H1 (cell line): ENCODE measurements at regions not wholly inside any gene's neighbourhood (a gene's known extent, or its start where the extent isn't known, plus 50 kb on each side); places are given as distances from the start of the nearest gene placed in this dataset.

Experiments used
- CTCF ChIA-PET: fragments of 300-600 bp; sonication (Branson Sonifier 250); formaldehyde crosslinking; loops from one replicate; lab custom pipeline; 2021; ENCODE audit not compliant: partially characterized antibody; lab: Charles Lee
- POLR2A ChIA-PET: fragments of 300-600 bp; sonication (Branson Sonifier 250); formaldehyde crosslinking; loops from one replicate; lab custom pipeline; 2021; ENCODE audit warnings: inconsistent platforms; ENCODE audit not compliant: partially characterized antibody; lab: Charles Lee
- DNase-seq, 2 experiments: peaks; one replicate each; pipeline versions ENCODE4 v3.0.0 to v3.0.0-alpha.2; 2010 to 2022; ENCODE audit warnings: low spot score in 2 of 2, low read depth in 1 of 2, mixed read lengths in 1 of 2
- FAIRE-seq: peaks from 2 replicates; lab custom pipeline; 2011; peaks lifted over from hg19 to GRCh38; lab: Jason Lieb, UNC
- H2AFZ ChIP-seq: 2 replicates; pipeline ENCODE4 v1.8.1; 2012; ENCODE audit warnings: low read length, inconsistent platforms
- H2AK5ac ChIP-seq: 2 replicates; pipeline ENCODE4 v1.6.1; 2013; ENCODE audit warnings: low read depth, low read length
- H2BK120ac ChIP-seq: replicated peaks from 2 replicates; pipeline ENCODE3; 2013; ENCODE audit warnings: low read depth, low read length, inconsistent platforms
- H2BK12ac ChIP-seq: 2 replicates; pipeline ENCODE4 v1.6.1; 2013; ENCODE audit warnings: low read depth, low read length
- H2BK15ac ChIP-seq: 2 replicates; pipeline ENCODE4 v1.6.1; 2013; ENCODE audit warnings: low read length
- H2BK20ac ChIP-seq: 2 replicates; pipeline ENCODE4 v1.6.1; 2013; ENCODE audit warnings: low read length
- H2BK5ac ChIP-seq: 2 replicates; pipeline ENCODE4 v1.6.1; 2013; ENCODE audit warnings: low read depth, low read length
- H3K14ac ChIP-seq: 2 replicates; pipeline ENCODE4 v1.6.1; 2013; ENCODE audit warnings: inconsistent platforms; ENCODE audit not compliant: insufficient read length
- H3K18ac ChIP-seq: 2 replicates; pipeline ENCODE4 v1.6.1; 2013; ENCODE audit warnings: low read length; ENCODE audit errors: extremely low read depth
- H3K23ac ChIP-seq: 2 replicates; pipeline ENCODE4 v1.6.1; 2013; ENCODE audit warnings: inconsistent platforms; ENCODE audit not compliant: insufficient read length
- H3K23me2 ChIP-seq: 2 replicates; pipeline ENCODE4 v1.6.1; 2013; ENCODE audit warnings: low read depth, low read length
- H3K27ac ChIP-seq: 2 replicates; pipeline ENCODE4 v1.6.1; 2011; ENCODE audit warnings: low read depth, low read length, inconsistent platforms
- H3K27me3 ChIP-seq, 4 experiments: replicated peaks in 1 of 4; 1 replicate in 1 of 4; 2 replicates in 3 of 4; pipeline versions ENCODE4 v1.6.1 to v1.8.1; 2011 to 2013; ENCODE audit warnings: low read length in 3 of 4, mild to moderate bottlenecking in 3 of 4, inconsistent platforms in 2 of 4, mixed read lengths in 2 of 4, moderate library complexity in 1 of 4; ENCODE audit not compliant: control insufficient read depth in 3 of 4, insufficient read depth in 3 of 4; ENCODE audit errors: extremely low read depth in 1 of 4
- H3K36me3 ChIP-seq, 4 experiments: 2 replicates each; pipeline versions ENCODE4 v1.6.1 to v1.8.1; 2011 to 2013; ENCODE audit warnings: mild to moderate bottlenecking in 4 of 4, low read length in 3 of 4, moderate library complexity in 2 of 4, control low read depth in 1 of 4, inconsistent platforms in 1 of 4; ENCODE audit not compliant: insufficient read depth in 4 of 4, control insufficient read depth in 2 of 4
- H3K4ac ChIP-seq: replicated peaks from 2 replicates; pipeline ENCODE3; 2013; ENCODE audit warnings: low read length, low read depth, mixed read lengths, inconsistent platforms; ENCODE audit not compliant: insufficient read length
- H3K4me1 ChIP-seq, 4 experiments: replicated peaks in 1 of 4; 1 replicate in 1 of 4; 2 replicates in 3 of 4; pipeline versions ENCODE4 v1.6.1 to v1.8.1; 2011 to 2013; ENCODE audit warnings: low read length in 3 of 4, inconsistent platforms in 2 of 4, mixed read lengths in 1 of 4; ENCODE audit not compliant: insufficient read depth in 4 of 4, control insufficient read depth in 3 of 4
- H3K4me2 ChIP-seq, 2 experiments: 2 replicates each; pipeline versions ENCODE4 v1.6.1 to v1.8.1; 2011 to 2013; ENCODE audit warnings: low read depth in 2 of 2, low read length in 2 of 2, control low read depth in 1 of 2, inconsistent platforms in 1 of 2, mild to moderate bottlenecking in 1 of 2; ENCODE audit not compliant: insufficient read depth in 1 of 2
- H3K4me3 ChIP-seq, 4 experiments: fragments of 200-600, 300-600 bp in 1 of 4; sonication (generic), shearing (Covaris generic), sonication (Bioruptor Twin) in 1 of 4; 2 replicates each; pipeline versions ENCODE4 v1.5.1 to v1.8.1; 2011 to 2016; ENCODE audit warnings: low read length in 4 of 4, low read depth in 3 of 4, control low read depth in 2 of 4, inconsistent platforms in 2 of 4, mild to moderate bottlenecking in 2 of 4, mixed read lengths in 1 of 4, moderate library complexity in 1 of 4; ENCODE audit not compliant: insufficient read depth in 2 of 4; ENCODE audit errors: extremely low read depth in 1 of 4
- H3K56ac ChIP-seq: replicated peaks from 2 replicates; pipeline ENCODE3; 2013; ENCODE audit warnings: low read depth, mild to moderate bottlenecking, mixed read lengths, low read length, inconsistent platforms; ENCODE audit not compliant: insufficient read length
- H3K79me1 ChIP-seq: 2 replicates; pipeline ENCODE4 v1.6.1; 2013; ENCODE audit warnings: low read depth, low read length, control low read depth
- H3K79me2 ChIP-seq, 2 experiments: 2 replicates each; pipeline versions ENCODE4 v1.6.1 to v1.8.1; 2012 to 2013; ENCODE audit warnings: low read length in 2 of 2, mild to moderate bottlenecking in 2 of 2, inconsistent platforms in 1 of 2; ENCODE audit not compliant: insufficient read depth in 2 of 2, control insufficient read depth in 1 of 2
- H3K9ac ChIP-seq, 4 experiments: replicated peaks in 1 of 4; 1 replicate in 1 of 4; 2 replicates in 3 of 4; pipeline versions ENCODE4 v1.6.1 to v1.8.1; 2011 to 2013; ENCODE audit warnings: low read depth in 3 of 4, low read length in 3 of 4, control low read depth in 2 of 4, mild to moderate bottlenecking in 2 of 4, moderate library complexity in 2 of 4, inconsistent platforms in 1 of 4; ENCODE audit errors: extremely low read depth in 1 of 4
- H3K9me3 ChIP-seq, 2 experiments: 2 replicates each; pipeline versions ENCODE4 v1.6.1 to v1.8.1; 2012 to 2013; ENCODE audit warnings: mild to moderate bottlenecking in 2 of 2, moderate library complexity in 2 of 2, control low read depth in 1 of 2, inconsistent platforms in 1 of 2, low read depth in 1 of 2, low read length in 1 of 2, mixed read lengths in 1 of 2; ENCODE audit not compliant: insufficient read depth in 2 of 2
- H4K20me1 ChIP-seq, 2 experiments: replicated peaks in 1 of 2; 2 replicates each; pipeline versions ENCODE3 to v1.8.1; 2011 to 2013; ENCODE audit warnings: inconsistent platforms in 2 of 2, low read length in 2 of 2, mild to moderate bottlenecking in 1 of 2; ENCODE audit not compliant: insufficient read depth in 2 of 2, control insufficient read depth in 1 of 2
- H4K5ac ChIP-seq: 2 replicates; pipeline ENCODE4 v1.6.1; 2013; ENCODE audit warnings: low read length, low read depth, mixed read lengths, inconsistent platforms; ENCODE audit not compliant: insufficient read length
- H4K8ac ChIP-seq: 2 replicates; pipeline ENCODE4 v1.8.0; 2013; ENCODE audit warnings: mild to moderate bottlenecking, moderate library complexity, low read length, inconsistent platforms; ENCODE audit not compliant: insufficient read depth; ENCODE audit errors: extremely low read depth
- H4K91ac ChIP-seq: replicated peaks from 2 replicates; pipeline ENCODE3; 2013; ENCODE audit warnings: low read length, mixed read lengths, inconsistent platforms; ENCODE audit not compliant: insufficient read length
- ATF2 ChIP-seq: IDR thresholded peaks from 2 replicates; pipeline ENCODE4 v1.6.1; 2012; ENCODE audit warnings: low read length, inconsistent platforms
- CBX8 ChIP-seq: fragments of 300-800, 300-1000 bp; sonication (generic); IDR thresholded peaks from 2 replicates; pipeline ENCODE4 v1.7.1; 2016; ENCODE audit warnings: low read depth, low read length, borderline replicate concordance
- CTBP2 ChIP-seq: IDR thresholded peaks from 2 replicates; pipeline ENCODE4 v1.7.0; 2011; ENCODE audit warnings: borderline replicate concordance, mild to moderate bottlenecking, moderate library complexity, mixed read lengths, low read length; ENCODE audit not compliant: insufficient read depth, insufficient read length
- KDM1A ChIP-seq: fragments of 200-600, 300-600 bp; sonication (generic); IDR thresholded peaks from 2 replicates; pipeline ENCODE4 v1.7.1; 2016; ENCODE audit warnings: mild to moderate bottlenecking, low read length, borderline replicate concordance
- KDM4A ChIP-seq: IDR thresholded peaks from one replicate; pipeline ENCODE4 v1.7.1; 2012; ENCODE audit warnings: low read depth, mild to moderate bottlenecking, moderate library complexity, low read length, inconsistent platforms; ENCODE audit not compliant: severe bottlenecking
- PHF8 ChIP-seq: fragments of 200-600 bp; sonication (generic); conservative IDR thresholded peaks from 2 replicates; pipeline ENCODE4 v1.7.1; 2012; ENCODE audit warnings: low read depth, mild to moderate bottlenecking, inconsistent platforms, low read length, moderate library complexity
- SP1 ChIP-seq: IDR thresholded peaks from 2 replicates; pipeline ENCODE4 v1.6.1; 2011; ENCODE audit warnings: low read depth, low read length
- WGBS, 2 experiments: shearing (Covaris generic) in 1 of 2; methylation state at CpG; one replicate each; pipeline versions ENCODE4 v1.1.6 to v1.1.7; 2013 to 2015; ENCODE audit warnings: low lambda C conversion rate in 2 of 2, mixed read lengths in 2 of 2, inconsistent platforms in 1 of 2, low coverage in 1 of 2, missing lambda C conversion rate in 1 of 2; ENCODE audit not compliant: insufficient replicate concordance in 2 of 2, insufficient coverage in 1 of 2, insufficient read length in 1 of 2; ENCODE audit errors: extremely low coverage in 1 of 2, missing lambda C conversion rate in 1 of 2; 5-methylcytosine and 5-hydroxymethylcytosine counted together

GRCh38 chr10:6833458-6834011, 253.5 kb upstream of the PRKCQ start:
- H3K9ac ChIP-seq: no peak overlapping the region
- H3K4me3 ChIP-seq: no peak overlapping the region
- H3K9me3 ChIP-seq: no peaks in the 10 kb centered on the region
- no peak for FAIRE-seq
- H2BK15ac ChIP-seq: no peak overlapping the region
- no peaks in the 10 kb centered on the region for H3K27me3 ChIP-seq
- no peak overlapping the region; the same call in 1 of the 2 replicates for H3K18ac ChIP-seq
- H4K8ac ChIP-seq: no peak overlapping the region
- H2BK120ac ChIP-seq: peak overlapping the region; percentile 72
- H3K79me1 ChIP-seq: no peaks in the 10 kb centered on the region
- no peak for TF ChIP-seq PHF8
- no peak for TF ChIP-seq ATF2
- TF ChIP-seq CBX8: no peak
- no peak for TF ChIP-seq CTBP2
- TF ChIP-seq KDM4A: no peak
- TF ChIP-seq KDM1A: no peak
- no peak for TF ChIP-seq SP1
- no peak overlapping the region for H2BK5ac ChIP-seq
- H2BK20ac ChIP-seq: no peak overlapping the region
- 78% methylated on average over 2 of the region's 2 CpGs; no CpG with 5 or more reads in 1 of the 2 experiments for WGBS, 2 experiments
- DNase-seq: no peak
- no peaks in the 10 kb centered on the region for H3K79me2 ChIP-seq
- H3K23ac ChIP-seq: no peak overlapping the region
- no peak overlapping the region for H2AK5ac ChIP-seq
- H4K91ac ChIP-seq: peak overlapping the region; percentile 54
- ChIA-PET CTCF (no interaction called here), POLR2A (interaction anchor here (0.9 kb wide), 1 partner anchor 30 kb away, joined by 4 read pairs; no protein-coding TSS in a partner anchor)
- H3K4me2 ChIP-seq: no peak overlapping the region
- H3K27ac ChIP-seq: no peak overlapping the region
- H3K36me3 ChIP-seq: no peaks in the 10 kb centered on the region; a peak in 1 of 8 replicates
- no peak overlapping the region for H3K56ac ChIP-seq
- H3K4me1 ChIP-seq: peaks cover 0 to 5% (median 0%) of the 10 kb centered on the region in 4 experiments; a peak in 1 of 7 replicates
- H3K23me2 ChIP-seq: no peaks in the 10 kb centered on the region
- H3K4ac ChIP-seq: no peak overlapping the region
- no peak overlapping the region for H2BK12ac ChIP-seq
- no peaks in the 10 kb centered on the region for H4K20me1 ChIP-seq
- no peak overlapping the region for H3K14ac ChIP-seq
- H4K5ac ChIP-seq: no peak overlapping the region
- no peak overlapping the region for H2AFZ ChIP-seq
